Endodermal cell (in vitro differentiated cells): ENCODE measurements at regions not wholly inside any gene's neighbourhood (a gene's known extent, or its start where the extent isn't known, plus 50 kb on each side); places are given as distances from the start of the nearest gene placed in this dataset.
"Not testable (repeated sequence)": the region's sequence is repeated elsewhere in the genome, so short reads cannot be mapped to it uniquely, and the experiment has no call there.

Experiments used
- DNase-seq: peaks from one replicate; pipeline ENCODE4 v3.0.0-alpha.2; 2017
- H3K27ac ChIP-seq: 2 replicates; pipeline ENCODE4 v1.5.1; 2013; ENCODE audit warnings: mild to moderate bottlenecking, low read depth, low read length, moderate library complexity
- H3K27me3 ChIP-seq: 2 replicates; pipeline ENCODE4 v1.6.1; 2013; ENCODE audit warnings: mild to moderate bottlenecking, low read length, moderate library complexity; ENCODE audit not compliant: insufficient read depth, control insufficient read depth, poor library complexity, severe bottlenecking
- H3K36me3 ChIP-seq: 2 replicates; pipeline ENCODE4 v1.7.0; 2013; ENCODE audit warnings: mild to moderate bottlenecking, low read length, moderate library complexity; ENCODE audit not compliant: control insufficient read depth, insufficient read depth
- H3K4me1 ChIP-seq: one replicate; pipeline ENCODE4 v1.7.0; 2013; ENCODE audit warnings: low read length; ENCODE audit not compliant: control insufficient read depth, insufficient read depth
- H3K4me3 ChIP-seq: 2 replicates; pipeline ENCODE4 v1.5.1; 2013; ENCODE audit warnings: mild to moderate bottlenecking, low read length, moderate library complexity
- H3K9ac ChIP-seq: 2 replicates; pipeline ENCODE4 v1.6.1; 2013; ENCODE audit warnings: mild to moderate bottlenecking, low read length, moderate library complexity; ENCODE audit not compliant: poor library complexity, severe bottlenecking; ENCODE audit errors: extremely low read depth
- H3K9me3 ChIP-seq: 2 replicates; pipeline ENCODE4 v1.6.1; 2013; ENCODE audit warnings: mild to moderate bottlenecking, low read length, moderate library complexity; ENCODE audit not compliant: control insufficient read depth
- H3K27ac Mint-ChIP-seq: 2 replicates; pipeline ENCODE4 v1.8.0; 2020; ENCODE audit warnings: mixed read lengths
- H3K27me3 Mint-ChIP-seq: 2 replicates; pipeline ENCODE4 v1.8.0; 2021; ENCODE audit warnings: mild to moderate bottlenecking, mixed read lengths; ENCODE audit not compliant: insufficient read depth
- H3K36me3 Mint-ChIP-seq: 2 replicates; pipeline ENCODE4 v1.8.0; 2020; ENCODE audit warnings: low read depth, mixed read lengths
- H3K4me1 Mint-ChIP-seq: 2 replicates; pipeline ENCODE4 v1.8.0; 2020; ENCODE audit warnings: mixed read lengths
- H3K4me3 Mint-ChIP-seq: 2 replicates; pipeline ENCODE4 v1.8.0; 2020; ENCODE audit warnings: mild to moderate bottlenecking, moderate library complexity, mixed read lengths
- H3K9me3 Mint-ChIP-seq: 2 replicates; pipeline ENCODE4 v1.8.0; 2020; ENCODE audit warnings: mild to moderate bottlenecking, mixed read lengths
- WGBS, 2 experiments: methylation state at CpG; one replicate each; pipeline versions ENCODE4 v1.1.5 to v1.1.7; 2013; ENCODE audit warnings: missing lambda C conversion rate in 2 of 2, mixed read lengths in 1 of 2; ENCODE audit not compliant: insufficient coverage in 1 of 2, insufficient read length in 1 of 2; 5-methylcytosine and 5-hydroxymethylcytosine counted together
- TF ChIP-seq, protein P1 (sequence below): fragments of 200-600 bp; sonication (generic); conservative IDR thresholded peaks from 2 replicates; pipeline ENCODE4 v1.5.0; 2021; ENCODE audit warnings: antibody characterized with exemption, mild to moderate bottlenecking

DNA sequence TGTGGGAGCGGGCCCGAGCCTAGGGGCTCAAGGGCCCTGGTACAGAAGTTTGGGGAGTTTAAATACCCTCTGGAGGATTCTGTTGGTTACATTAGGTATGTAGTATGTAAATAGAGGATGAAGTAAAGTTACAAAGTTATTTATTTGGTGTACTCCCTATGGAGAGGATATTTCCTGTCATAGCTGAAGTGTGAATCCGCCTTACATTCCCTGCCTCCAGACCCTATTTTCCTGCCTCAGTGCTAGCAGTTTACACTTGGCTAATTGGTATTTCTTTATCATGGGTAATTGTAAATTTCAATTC lies 60.6 kb upstream of the KLF14 start:
- Mint-ChIP-seq H3K27me3 (peaks cover 5% of the 10 kb centered on the region), H3K4me1 (peaks cover 7% of the 10 kb centered on the region), H3K27ac (no peak overlapping the region), H3K36me3 (no peaks in the 10 kb centered on the region), H3K4me3 (no peak overlapping the region), H3K9me3 (peaks cover 5% of the 10 kb centered on the region)
- Histone ChIP-seq H3K4me1 (no peaks in the 10 kb centered on the region), H3K27ac (no peak overlapping the region), H3K9ac (no peak overlapping the region), H3K4me3 (no peak overlapping the region), H3K9me3 (no peaks in the 10 kb centered on the region), H3K27me3 (no peaks in the 10 kb centered on the region), H3K36me3 (no peaks in the 10 kb centered on the region)
- DNase-seq = no peak
- TF ChIP-seq, protein P1, sequence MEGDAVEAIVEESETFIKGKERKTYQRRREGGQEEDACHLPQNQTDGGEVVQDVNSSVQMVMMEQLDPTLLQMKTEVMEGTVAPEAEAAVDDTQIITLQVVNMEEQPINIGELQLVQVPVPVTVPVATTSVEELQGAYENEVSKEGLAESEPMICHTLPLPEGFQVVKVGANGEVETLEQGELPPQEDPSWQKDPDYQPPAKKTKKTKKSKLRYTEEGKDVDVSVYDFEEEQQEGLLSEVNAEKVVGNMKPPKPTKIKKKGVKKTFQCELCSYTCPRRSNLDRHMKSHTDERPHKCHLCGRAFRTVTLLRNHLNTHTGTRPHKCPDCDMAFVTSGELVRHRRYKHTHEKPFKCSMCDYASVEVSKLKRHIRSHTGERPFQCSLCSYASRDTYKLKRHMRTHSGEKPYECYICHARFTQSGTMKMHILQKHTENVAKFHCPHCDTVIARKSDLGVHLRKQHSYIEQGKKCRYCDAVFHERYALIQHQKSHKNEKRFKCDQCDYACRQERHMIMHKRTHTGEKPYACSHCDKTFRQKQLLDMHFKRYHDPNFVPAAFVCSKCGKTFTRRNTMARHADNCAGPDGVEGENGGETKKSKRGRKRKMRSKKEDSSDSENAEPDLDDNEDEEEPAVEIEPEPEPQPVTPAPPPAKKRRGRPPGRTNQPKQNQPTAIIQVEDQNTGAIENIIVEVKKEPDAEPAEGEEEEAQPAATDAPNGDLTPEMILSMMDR = no peak
- whole genome bisulfite sequencing, 2 experiments = 94 to 100% methylated on average over 2 to 3 of the region's 3 CpGs

DNA sequence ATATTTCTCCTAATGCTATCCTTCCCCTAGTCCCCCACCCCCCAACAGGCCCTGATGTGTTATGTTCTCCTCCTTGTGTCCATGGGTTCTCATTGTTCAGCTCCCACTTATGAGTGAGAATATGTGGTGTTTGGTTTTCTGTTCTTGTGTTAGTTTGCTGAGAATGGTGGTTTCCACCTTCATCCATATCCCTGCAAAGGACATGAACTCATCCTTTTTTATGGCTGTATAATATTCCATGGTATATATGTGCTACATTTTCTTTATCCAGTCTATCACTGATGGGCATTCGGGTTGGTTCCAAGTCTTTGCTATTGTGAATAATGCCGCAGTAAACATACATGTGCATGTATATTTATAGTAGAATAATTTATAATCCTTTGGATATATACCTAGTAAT lies 62.4 kb upstream of the KLF14 start:
- not testable (repeated sequence) for DNase-seq, H3K4me1 ChIP-seq, H3K27ac Mint-ChIP-seq, H3K9me3 Mint-ChIP-seq, H3K4me1 Mint-ChIP-seq, H3K27ac ChIP-seq, H3K36me3 ChIP-seq, H3K9me3 ChIP-seq, H3K36me3 Mint-ChIP-seq, H3K4me3 Mint-ChIP-seq, H3K4me3 ChIP-seq, H3K27me3 Mint-ChIP-seq, H3K27me3 ChIP-seq, H3K9ac ChIP-seq
- WGBS, 2 experiments = no CpG with 5 or more reads among the region's 2 CpGs

DNA sequence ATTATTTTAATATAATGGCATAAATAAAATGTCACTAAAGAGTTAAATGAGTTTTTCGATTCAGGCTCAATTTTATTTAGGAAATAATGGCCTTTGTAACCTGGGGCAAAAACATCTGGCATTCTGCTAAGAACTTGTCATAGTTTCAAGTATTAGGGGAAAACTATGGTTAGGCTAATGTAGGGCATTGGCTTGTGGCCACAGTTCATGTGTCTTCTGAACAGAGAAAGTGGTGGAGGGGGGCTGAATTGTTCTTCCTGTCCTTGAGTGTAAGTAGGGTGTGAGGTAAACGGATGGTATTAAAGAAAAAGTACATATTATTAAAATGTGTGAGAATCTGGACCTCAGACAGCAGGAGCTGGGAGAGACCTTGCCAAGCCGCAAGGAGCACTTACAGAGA lies 69.1 kb upstream of the KLF14 start:
- 85 to 91% methylated on average over 3 of the region's 3 CpGs for WGBS, 2 experiments
- Histone ChIP-seq H3K9ac (no peak overlapping the region), H3K4me3 (no peak overlapping the region), H3K27me3 (no peaks in the 10 kb centered on the region), H3K36me3 (no peaks in the 10 kb centered on the region), H3K27ac (no peak overlapping the region), H3K4me1 (no peaks in the 10 kb centered on the region), H3K9me3 (no peaks in the 10 kb centered on the region)
- Mint-ChIP-seq H3K27ac (no peak overlapping the region), H3K4me1 (no peaks in the 10 kb centered on the region), H3K4me3 (no peak overlapping the region), H3K36me3 (no peaks in the 10 kb centered on the region), H3K27me3 (peaks cover 8% of the 10 kb centered on the region), H3K9me3 (no peaks in the 10 kb centered on the region)
- TF ChIP-seq, protein P1 = no peak
- DNase-seq = no peak

DNA sequence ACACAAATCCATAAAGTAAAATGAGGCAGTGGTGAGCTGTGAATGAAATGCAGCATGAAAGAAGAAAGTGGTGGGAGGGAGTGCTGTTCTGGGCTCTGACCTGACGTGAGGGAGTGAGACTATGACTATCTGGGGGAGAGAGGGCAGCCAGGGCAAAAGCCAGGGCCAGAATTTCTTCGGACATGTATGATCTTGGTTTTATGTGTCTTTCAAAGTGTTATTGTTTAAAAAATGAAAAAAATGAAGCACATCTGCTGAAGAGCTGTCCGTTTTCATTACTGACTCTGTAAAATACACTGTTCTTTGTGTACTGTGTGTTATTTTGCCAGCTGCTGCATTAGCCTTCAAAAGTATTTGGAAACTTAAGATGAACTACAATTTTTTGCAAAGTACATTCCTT lies 70.2 kb upstream of the KLF14 start:
- Mint-ChIP-seq H3K36me3 (no peaks in the 10 kb centered on the region), H3K4me1 (no peaks in the 10 kb centered on the region), H3K27me3 (peaks cover 5% of the 10 kb centered on the region), H3K9me3 (no peaks in the 10 kb centered on the region), H3K4me3 (no peak overlapping the region), H3K27ac (no peak overlapping the region)
- no peak for DNase-seq
- no peaks in the 10 kb centered on the region for H3K4me1 ChIP-seq
- no peaks in the 10 kb centered on the region for H3K9me3 ChIP-seq
- no peaks in the 10 kb centered on the region for H3K36me3 ChIP-seq
- H3K4me3 ChIP-seq = no peak overlapping the region
- H3K9ac ChIP-seq = no peak overlapping the region
- TF ChIP-seq, protein P1 = no peak
- WGBS, 2 experiments = 84 to 88% methylated on average over 3 of the region's 3 CpGs
- no peaks in the 10 kb centered on the region for H3K27me3 ChIP-seq
- H3K27ac ChIP-seq = no peak overlapping the region

DNA sequence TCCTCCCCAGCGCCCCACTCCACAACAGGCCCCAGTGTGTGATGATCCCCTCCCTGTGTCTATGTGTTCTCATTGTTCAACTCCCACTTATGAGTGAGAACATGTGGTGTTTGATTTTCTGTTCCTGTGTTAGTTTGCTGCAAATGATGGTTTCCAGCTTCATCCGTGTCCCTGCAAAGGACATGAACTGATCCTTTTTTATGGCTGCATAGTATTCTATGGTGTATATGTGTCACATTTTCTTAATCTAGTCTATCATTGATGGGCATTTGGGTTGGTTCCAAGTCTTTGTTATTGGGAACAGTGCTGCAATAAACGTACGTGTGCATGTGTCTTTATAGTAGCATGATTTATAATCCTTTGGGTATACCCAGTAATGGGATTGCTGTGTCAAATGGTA lies 78.8 kb upstream of the KLF14 start:
- H3K36me3 ChIP-seq, H3K9me3 ChIP-seq, H3K4me3 ChIP-seq, H3K36me3 Mint-ChIP-seq, H3K27me3 ChIP-seq, H3K27me3 Mint-ChIP-seq, H3K9ac ChIP-seq, H3K27ac Mint-ChIP-seq, H3K4me3 Mint-ChIP-seq, H3K9me3 Mint-ChIP-seq, H3K4me1 ChIP-seq, H3K4me1 Mint-ChIP-seq, DNase-seq, H3K27ac ChIP-seq: not testable (repeated sequence)
- 88 to 91% methylated on average over 3 to 4 of the region's 4 CpGs for WGBS, 2 experiments
